Stimulated activated CD8-positive, alpha-beta memory T cell treated with anti-CD3 and anti-CD28 coated beads, Interleukin-7, amount 100 ng/mL, for 4 hours (primary cell): ENCODE measurements at regions not wholly inside any gene's neighbourhood (a gene's known extent, or its start where the extent isn't known, plus 50 kb on each side); places are given as distances from the start of the nearest gene placed in this dataset.

ENCODE experiments used
- DNase-seq, 2 donors: peaks; one replicate each; pipeline ENCODE4 v3.0.0-alpha.2; 2020; ENCODE audit warnings: low read depth in 2 of 2

DNA sequence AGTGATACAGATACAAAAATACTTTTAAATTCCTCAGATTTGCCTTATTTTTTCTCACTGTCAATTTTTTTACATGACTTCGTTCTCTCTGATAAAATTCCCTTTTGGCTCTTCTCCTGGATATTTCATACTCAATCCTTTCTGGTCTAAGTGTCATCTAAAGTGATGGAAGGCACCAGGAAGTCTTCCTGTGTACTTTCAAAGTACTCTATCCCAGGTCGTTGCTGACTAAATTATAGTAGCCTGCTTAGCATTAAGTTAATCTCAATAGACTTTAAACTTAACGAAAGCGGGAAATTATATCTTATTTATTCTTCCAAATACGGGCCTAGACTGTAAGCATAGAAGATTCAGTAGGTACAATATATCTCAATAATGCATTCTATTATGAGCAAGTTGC lies 67.8 kb downstream of the CASP12 start:
- DNase-seq = no peak

DNA sequence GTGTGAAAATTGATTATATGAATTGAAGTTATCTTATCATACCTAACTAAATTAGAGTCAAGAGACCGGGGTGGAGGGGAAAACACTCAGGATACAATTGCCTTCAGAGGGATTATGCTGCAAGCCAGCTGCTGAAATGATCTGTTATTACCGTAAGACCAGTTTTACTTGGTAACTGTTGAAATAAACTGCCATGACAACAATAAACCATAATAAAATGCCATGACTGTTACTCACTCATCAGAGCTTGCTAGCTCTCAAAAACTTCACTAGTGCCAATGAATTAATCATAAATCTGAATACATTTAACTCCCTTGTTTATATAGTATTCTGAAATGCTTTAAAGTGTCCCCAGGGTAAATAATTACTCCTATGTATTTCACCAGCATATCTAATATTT lies 68.2 kb downstream of the CASP12 start:
- DNase-seq = no peak

DNA sequence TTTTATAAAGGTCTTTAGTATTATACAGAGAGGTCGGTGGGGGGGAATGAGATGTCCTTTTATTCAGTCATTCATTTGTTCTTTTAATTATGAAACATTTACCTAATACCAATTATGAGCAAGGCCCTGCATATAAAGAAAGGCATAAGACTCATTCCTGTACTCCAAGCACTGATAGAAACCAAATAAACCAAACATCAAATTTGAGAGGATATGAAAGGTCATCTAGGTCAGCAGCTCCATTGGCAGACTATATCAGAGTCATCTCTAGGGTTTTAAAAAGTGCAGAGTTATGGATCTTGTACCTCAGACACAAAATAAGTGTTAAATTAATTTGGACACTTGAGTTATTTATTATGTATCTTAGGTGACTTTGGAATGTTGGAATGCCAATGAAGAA lies 71.5 kb downstream of the CASP12 start:
- no peak for DNase-seq

DNA sequence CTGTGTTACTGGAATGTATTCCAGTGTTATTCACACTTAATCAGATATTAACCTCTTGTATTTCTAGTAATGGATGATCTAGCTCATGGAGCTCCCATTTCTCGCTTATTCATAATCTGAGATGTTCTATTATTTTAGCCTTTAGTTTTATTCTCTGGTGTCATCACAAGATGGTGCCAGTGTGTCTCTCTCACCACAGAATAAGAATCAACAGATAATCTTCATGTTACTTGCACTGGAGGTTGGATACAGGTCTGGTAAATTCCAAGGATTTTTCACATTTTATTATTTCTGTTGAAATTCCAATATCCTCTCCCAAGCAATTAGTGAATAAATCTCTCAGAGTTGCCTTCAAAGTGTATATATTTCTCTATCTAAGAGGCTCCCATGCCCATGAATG lies 74.6 kb downstream of the CASP12 start:
- no peak for DNase-seq

DNA sequence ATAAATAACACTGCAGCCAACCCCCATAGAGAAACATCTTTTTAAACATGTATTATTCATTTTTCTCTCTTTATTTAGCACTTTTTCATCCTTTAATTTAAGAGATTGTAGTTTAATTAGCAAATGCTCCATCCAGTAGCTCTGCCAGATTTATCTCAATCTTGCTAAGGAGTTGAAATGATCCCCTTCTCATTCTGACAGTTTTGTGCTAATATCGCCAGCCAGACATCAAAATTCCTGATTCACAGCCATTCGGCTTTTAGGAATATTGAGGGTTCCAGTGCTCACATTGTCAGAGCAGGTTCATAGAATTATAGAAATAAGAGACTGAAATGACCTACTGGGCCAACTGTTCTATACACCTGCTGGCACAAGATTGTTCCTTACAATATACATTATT lies 77.8 kb downstream of the CASP12 start:
- DNase-seq = no peak

DNA sequence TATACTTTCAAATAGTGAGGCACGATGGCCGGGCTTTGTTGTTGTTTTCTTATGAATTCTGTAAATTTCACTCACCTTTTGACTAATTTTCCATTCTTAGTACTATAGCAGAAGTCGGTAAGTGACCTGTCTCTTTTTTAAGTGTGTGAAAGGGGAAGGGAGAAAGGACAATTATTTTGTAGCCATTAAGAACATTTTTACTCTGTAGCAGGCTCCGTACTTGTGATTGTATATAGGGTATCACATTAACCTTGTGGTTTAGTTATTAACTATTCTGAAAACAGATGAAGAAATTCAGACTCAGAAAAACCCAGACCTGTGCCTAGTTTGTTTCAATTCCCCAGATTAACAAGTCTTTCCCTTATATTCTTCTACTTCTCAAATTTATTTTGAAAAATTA lies 78.7 kb downstream of the CASP12 start:
- no peak for DNase-seq

DNA sequence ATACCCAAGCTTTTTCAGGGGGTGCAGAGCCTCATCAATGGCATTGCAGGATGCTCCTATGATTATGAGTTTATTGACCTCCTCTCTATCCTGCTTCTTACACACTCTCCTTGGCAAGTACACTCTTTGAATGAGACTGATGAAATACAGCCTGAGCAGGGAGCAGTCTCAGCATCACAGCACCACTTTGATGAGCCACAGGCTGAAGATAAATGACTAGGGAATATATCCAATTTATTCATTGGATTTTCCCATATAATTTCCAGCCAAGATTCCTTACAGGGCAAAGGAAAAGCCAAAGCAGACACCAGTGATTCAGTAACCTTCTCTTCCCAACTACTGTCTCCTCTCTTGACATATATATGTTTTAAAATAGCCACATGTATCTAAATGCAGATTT lies 79.2 kb downstream of the CASP12 start:
- DNase-seq = no peak

DNA sequence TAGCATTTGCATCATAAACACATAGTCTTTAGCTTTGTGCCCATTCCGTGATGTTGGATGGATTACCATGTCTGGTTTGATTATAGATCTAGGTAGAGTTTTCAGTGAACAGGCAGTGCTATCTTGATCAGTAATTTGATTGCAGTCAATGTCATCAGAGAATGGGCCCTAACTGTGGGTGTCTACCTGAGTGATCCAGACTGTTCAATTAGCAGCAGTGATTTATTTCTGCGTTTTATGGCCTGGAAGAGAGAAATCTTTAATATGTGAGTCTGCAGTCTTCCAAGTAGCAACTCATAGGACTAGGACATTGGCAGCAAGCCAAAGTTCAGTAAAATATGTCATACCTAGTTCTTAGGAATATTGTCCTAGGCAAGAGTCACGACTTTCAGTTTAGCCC lies 80.3 kb downstream of the CASP12 start:
- DNase-seq = no peak

DNA sequence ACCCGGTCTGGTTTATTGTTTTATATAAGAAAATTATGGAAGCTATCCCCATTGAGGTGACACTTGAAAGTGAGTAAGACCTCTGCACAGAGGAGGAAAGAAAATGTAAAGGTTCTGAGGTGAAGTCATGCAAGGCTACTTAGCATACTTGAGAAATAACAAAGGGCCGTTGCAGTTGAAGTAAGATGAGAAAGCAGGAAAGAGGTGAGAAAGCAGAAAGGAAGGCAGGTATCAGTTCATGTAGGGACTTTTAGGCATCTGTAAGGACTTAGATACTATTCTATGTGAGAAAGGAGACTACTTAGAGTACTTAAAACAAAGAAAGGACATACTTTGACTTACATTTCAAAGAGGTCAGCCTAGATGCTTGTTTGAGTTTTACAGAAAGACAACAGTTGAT lies 84.7 kb downstream of the CASP12 start:
- no peak for DNase-seq

DNA sequence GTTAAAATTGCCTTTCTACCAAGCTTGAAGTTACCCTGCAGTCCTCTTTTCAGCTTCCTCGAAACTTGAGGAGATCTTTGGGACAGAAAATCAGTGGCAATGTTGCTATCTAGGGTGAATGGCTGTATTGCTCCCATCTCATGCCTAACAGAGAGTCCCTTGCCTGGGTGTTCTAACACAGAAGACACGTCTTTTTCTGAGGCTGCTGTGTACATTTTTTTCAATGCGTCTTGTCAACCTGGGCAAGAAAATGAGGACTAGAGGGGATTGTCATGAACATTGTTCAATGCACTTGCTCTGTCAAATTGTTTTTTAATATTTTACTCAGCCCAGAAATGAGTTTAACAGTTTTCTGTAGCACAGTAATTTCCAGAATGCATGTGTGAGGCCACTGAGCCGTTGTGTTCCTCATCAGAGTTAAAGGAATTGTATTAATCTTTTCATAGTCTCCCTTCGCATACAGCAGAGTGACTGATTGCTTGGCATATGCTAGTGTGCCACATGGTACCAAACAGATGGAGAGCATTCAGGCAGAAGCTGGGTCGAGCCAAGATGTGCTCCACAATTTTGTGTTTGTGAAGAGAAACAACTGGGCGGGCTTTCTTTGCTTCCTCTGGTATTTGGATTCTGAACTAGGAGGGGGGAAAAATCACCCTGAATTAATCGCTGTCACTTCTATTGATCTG lies 86.0 kb downstream of the CASP12 start:
- DNase-seq = no peak

DNA sequence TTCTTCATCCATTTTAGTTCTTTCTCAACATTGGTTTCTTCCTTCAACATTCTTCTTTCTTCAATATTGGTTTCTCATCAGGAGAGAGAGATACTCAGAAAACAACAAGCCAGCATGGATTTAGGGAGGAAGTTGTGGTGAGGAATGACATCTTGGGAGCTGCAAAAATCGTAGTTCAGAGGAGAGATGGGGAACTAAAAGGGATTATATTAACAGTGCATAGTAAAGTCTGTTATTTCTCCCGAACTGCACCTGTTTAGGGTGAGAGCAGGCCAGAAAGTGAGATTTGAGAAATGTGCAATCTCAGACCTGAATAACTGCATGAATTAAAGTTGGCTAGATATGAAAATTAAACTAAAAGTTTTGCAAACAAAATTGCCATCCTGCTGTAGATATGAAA lies 94.5 kb downstream of the CASP12 start:
- no peak for DNase-seq

DNA sequence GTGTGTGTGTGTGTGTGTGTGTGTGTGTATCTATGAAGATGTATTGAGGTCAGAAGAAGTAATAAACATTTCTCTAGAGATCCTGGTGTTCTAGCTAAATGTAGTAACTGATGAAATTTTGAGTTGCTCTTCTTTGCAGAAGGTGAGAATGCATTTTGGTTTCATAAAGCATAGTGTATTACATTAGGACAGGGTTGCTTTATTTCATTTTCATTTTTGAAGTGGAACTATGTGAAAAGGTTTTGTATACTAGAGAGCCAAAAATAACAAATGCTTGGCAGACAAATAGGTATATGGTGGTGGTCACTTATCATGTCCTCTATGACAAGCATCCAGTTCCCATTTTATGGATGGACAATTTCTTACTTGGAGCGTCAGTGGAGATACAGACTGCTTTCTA lies 99.0 kb downstream of the CASP12 start:
- DNase-seq = no peak

DNA sequence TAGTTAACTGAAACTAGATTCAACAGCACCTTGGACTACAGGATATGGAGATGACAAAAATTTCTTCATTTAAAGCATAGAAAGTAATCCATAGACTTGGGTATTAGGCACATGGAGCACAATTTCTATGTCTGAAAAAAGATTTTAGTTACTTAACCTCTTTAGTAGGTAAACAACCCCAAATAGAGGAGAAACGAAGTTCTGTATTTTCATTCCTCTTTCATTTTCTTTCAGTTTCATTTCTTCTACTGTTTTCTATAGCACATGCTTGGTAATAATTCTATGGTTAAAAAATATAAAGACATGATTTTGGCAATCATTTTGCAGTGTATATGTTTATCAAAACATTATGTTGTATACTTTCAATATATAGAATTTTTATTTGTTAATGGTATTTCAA lies 99.5 kb downstream of the CASP12 start:
- DNase-seq = no peak

DNA sequence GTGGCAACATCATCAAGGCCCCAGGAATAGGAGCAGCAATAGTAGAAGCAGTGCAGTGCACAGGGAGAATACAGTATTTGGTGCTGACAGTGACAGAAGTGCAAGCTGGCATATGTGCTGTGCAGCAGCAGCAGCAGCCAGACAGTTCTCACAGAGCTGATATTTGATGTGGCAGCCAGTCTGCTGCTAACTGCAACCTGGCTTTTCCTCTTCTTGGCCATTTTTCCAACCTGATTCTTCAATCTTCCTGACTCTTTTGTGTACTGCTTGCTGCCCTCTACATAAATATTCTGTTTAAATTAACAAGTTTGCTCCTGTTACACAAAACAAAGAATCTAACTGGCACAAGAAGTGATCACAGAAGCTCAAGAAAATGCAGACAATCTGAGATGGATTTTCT lies 102.0 kb downstream of the CASP12 start:
- DNase-seq = no peak

DNA sequence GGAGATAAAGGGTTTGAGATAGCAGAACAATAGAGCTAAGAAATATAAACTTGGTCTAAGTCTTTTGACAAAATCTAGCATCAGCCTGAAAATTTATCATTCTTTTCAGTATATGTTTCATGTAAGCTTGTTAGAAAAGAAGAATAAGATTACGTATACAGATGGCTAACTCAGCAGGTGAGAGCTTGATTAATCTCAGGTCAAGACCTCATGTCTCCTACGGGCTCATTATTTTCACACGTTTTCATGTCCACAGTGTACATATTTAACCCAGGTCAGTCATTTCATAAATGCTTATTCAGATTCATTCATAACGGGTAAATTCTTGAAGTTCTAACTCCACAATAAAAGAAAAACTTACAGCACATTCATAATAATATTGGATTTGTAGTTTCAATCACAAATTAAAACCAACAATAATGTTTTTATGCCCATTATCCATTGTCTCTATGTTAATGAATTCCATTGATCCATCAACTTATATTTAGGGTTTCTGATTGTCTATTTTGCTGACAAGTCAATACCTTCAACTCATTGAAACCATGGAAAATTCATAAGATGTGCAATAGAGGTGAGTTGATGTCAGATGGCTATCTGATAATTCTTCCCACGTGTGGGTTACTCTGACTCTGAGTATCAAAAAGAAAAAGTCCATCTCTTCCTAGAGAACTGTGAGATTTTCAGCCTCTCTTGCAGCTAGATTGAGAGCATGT lies 102.6 kb downstream of the CASP12 start:
- no peak for DNase-seq

DNA sequence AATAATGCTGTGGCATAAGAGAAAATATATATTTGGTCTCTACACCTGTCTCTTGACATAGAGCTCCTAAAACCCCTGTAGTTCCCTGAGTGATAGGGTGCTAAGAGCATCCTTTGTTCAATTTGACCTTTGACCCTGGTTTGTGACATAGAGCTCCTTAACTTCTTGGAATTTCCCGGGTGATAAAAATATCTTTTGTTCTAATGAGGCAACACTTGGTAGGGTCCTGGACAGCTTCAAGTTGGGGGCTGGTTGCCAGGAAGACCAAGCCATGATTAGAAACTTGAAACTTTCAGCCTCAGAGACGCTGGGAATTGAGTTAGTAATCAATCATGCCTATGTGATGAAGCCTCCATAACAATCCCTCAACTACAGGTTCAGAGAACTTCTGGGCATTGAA lies 105.4 kb downstream of the CASP12 start:
- no peak for DNase-seq

DNA sequence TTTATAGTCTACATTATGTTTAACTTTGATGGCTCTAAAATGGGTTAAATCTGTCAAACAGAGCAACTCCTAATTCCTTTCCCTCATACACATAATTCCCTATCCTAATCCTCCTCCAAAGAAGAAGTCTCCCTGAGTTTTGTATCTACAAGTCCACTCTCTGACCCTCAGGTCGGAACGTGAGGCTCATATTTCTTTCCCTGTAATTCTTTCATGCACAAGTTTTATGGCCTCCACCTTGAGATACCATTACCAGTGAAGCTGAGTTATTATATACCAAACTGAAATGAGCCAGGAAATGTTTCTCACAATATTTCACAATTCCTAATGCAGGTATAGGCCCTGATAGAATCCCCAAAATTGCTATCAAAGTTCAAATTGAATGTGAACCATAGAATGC lies 106.4 kb downstream of the CASP12 start:
- DNase-seq = no peak

DNA sequence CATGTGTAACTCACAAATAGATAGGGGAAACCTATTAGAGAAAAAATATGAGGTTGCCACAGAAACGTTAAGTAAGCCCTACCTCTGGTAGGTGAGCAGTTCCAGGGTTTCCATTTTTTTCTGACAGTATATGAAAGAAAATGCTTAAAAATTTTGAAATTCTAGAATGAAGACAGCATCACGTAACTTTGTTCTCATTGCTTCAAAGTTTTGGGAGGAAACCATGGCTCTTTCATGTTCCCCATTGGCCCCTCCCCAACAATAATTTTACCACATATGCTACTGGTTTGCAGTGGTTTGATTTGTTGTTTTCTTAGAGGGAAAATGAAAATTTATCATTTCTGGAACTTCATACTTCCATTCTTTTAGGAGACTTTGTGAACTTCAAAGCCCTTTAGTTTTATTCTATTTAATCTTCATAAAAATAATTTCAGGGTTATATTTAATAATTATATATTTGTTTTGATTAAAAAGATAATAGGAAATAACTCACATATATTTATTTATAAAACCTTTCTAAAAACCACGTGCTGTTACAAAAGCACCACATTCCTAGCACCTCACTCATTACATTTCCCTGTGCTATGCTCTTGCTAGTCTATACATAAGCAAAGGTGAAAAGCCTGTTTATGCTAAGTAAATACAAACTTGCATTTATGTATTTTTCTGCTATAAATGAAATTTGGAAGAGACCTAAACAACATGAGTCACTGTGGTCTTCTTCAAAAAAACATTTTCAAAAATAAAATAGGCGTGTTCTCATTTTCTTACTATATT lies 113.4 kb downstream of the CASP12 start:
- DNase-seq = no peak

DNA sequence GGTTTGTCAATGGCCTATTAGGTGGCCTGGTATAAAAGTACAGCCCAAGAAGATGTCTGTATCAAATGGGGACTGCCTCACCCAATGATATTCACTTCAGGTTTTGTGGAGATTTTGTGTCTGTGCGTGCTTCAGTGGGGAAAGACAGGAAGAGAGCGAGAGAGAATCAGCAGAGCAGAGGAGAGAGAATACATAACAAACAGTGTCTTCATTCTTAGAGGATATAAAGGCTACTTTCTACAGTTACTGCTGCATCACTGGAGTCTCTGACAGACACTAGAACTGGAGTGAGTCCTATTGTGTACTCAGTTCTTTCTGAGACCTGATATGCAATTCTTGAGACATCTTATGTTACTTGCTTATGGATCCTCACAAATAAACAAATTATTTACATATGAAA lies 115.0 kb downstream of the CASP12 start:
- no peak for DNase-seq

DNA sequence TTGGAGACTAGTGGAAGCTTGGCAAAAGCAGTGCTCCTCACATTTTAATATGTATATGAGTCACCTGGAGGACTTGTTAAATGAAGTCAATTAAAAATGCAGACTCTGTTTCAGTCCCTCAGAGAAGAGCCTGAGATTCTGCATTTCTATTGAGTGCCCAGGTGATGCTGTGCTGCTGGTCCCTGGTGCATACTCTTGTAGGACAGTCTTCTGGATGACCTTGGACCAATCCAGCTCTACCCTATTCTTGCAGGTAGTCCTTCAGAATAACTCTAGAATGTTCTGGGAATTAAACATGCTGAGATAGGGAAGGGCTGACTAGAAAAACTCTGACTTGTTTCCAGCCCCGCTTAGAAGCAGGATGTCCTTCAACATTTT lies 115.9 kb downstream of the CASP12 start:
- DNase-seq = no peak

DNA sequence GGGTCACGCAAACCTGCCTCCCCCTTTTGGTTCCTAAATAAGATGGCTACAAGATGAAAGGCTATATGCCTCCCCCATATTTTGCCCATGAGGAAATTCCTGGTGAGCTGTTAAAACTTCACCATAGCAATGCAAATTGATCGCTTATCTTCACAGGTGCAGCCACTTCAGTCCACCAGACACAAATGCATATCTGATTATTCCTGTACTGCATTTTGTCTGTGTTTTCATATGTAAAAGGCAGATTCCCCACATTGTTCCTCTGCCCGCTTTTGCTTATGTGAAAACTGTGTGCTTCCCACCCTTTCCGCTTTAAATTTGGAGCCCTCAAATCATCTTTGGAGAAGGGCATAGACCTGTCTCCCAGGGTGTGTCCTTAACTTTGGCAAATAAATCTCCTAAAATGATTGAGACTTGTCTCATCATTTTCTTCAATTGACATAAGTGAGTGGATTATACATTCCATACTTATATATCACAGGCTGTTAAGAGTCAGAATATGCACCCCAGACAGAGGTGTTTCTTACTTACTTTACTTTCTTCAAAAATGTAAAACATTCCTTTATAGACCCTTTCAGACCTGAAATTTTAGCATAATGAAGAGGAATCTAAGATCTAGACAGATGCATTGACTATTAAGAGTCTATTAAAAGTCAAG lies 116.4 kb downstream of the CASP12 start:
- DNase-seq = no peak

DNA sequence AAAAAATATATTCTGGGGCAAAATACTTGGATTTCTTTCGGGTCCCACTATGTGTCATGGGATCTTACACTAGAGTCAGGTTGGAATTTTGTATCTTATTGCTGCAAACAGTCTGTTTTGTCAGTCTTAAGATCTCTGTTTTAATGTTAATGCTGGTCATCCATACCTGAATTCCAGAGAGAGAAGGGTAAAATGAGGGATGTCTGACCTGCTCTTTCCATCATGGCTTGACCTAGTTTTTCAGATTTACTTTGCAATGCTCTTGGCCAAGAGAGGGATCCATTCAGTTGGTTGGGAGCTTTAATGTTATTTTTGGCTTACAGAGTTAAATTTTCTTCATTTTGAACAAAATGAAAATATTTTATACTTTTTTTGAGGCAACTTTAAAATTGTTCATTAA lies 117.2 kb downstream of the CASP12 start:
- DNase-seq = no peak
